Caco-2 (cell line): ENCODE measurements at regions not wholly inside any gene's neighbourhood (a gene's known extent, or its start where the extent isn't known, plus 50 kb on each side); places are given as distances from the start of the nearest gene placed in this dataset.

Experiments used
- BruUV-seq: library from RNA; stranded (reverse); fragments of 400-500 nt; replicated peaks from 2 replicates; lab custom pipeline; 2021; lab: Mats Ljungman, UMichigan
- CTCF ChIA-PET: fragments of 300-600 bp; sonication (Branson Sonifier 250); formaldehyde crosslinking; loops from one replicate; lab custom pipeline; 2022; ENCODE audit warnings: antibody characterized with exemption; lab: Charles Lee
- POLR2A ChIA-PET: fragments of 300-600 bp; sonication (Branson Sonifier 250); formaldehyde crosslinking; loops from one replicate; lab custom pipeline; 2022; ENCODE audit warnings: antibody characterized with exemption; lab: Charles Lee
- DNase-seq, 2 experiments: peaks; one replicate each; pipeline versions ENCODE4 v3.0.0 to v3.0.0-alpha.2; 2020 to 2022
- H3K27me3 ChIP-seq: replicated peaks from 2 replicates; pipeline ENCODE4 v1.6.0; 2011; ENCODE audit warnings: low read length; ENCODE audit not compliant: control insufficient read depth, insufficient read depth
- H3K36me3 ChIP-seq: 2 replicates; pipeline ENCODE4 v1.5.1; 2011; ENCODE audit warnings: low read length; ENCODE audit not compliant: control insufficient read depth, insufficient read depth
- H3K4me1 ChIP-seq: fragments of 250-450 bp; sonication (Bioruptor Pico); 2 replicates; pipeline ENCODE4 v1.5.1; 2020; ENCODE audit warnings: mild to moderate bottlenecking
- H3K4me3 ChIP-seq: 2 replicates; pipeline ENCODE4 v1.5.1; 2011; ENCODE audit warnings: low read depth, mild to moderate bottlenecking, control low read depth, low read length
- H3K9me3 ChIP-seq: fragments of 250-450 bp; sonication (Bioruptor Pico); 2 replicates; pipeline ENCODE4 v1.5.1; 2020; ENCODE audit warnings: mild to moderate bottlenecking, moderate library complexity
- H3K27ac Mint-ChIP-seq: one replicate; pipeline ENCODE4 v1.8.0; 2022; ENCODE audit warnings: mixed read lengths; ENCODE audit not compliant: unreplicated experiment
- H3K27me3 Mint-ChIP-seq: one replicate; pipeline ENCODE4 v1.8.0; 2022; ENCODE audit warnings: mixed read lengths; ENCODE audit not compliant: insufficient read depth, unreplicated experiment
- H3K36me3 Mint-ChIP-seq: one replicate; pipeline ENCODE4 v1.8.0; 2022; ENCODE audit warnings: mild to moderate bottlenecking, mixed read lengths; ENCODE audit not compliant: insufficient read depth, unreplicated experiment
- H3K4me1 Mint-ChIP-seq: one replicate; pipeline ENCODE4 v1.8.0; 2022; ENCODE audit warnings: low read depth, mixed read lengths; ENCODE audit not compliant: unreplicated experiment
- H3K4me3 Mint-ChIP-seq: one replicate; pipeline ENCODE4 v1.8.0; 2022; ENCODE audit warnings: mild to moderate bottlenecking, moderate library complexity, mixed read lengths; ENCODE audit not compliant: unreplicated experiment
- H3K9me3 Mint-ChIP-seq: one replicate; pipeline ENCODE4 v1.8.0; 2022; ENCODE audit warnings: mixed read lengths; ENCODE audit not compliant: unreplicated experiment
- CTCF ChIP-seq, 2 experiments: fragments of 200-600 bp in 1 of 2; IDR thresholded peaks; 1 replicate in 1 of 2; 2 replicates in 1 of 2; pipeline versions ENCODE4 v1.5.1 to v1.8.0; 2011 to 2022; ENCODE audit warnings: antibody characterized with exemption in 1 of 2, control low read depth in 1 of 2, inconsistent platforms in 1 of 2, low read depth in 1 of 2, low read length in 1 of 2, mild to moderate bottlenecking in 1 of 2, moderate library complexity in 1 of 2; ENCODE audit not compliant: insufficient read depth in 1 of 2, severe bottlenecking in 1 of 2, unreplicated experiment in 1 of 2
- intact Hi-C: fragments of 100-400 bp; cut with micrococcal nuclease; formaldehyde crosslinking; loops from one replicate; pipeline ENCODE4 v1.10.0; 2022; ENCODE audit not compliant: unreplicated experiment

GRCh38 chr3:147269907-147270306, 136.4 kb downstream of the ZIC4 start:
- BruUV-seq: no TSS peak
- no peaks in the 10 kb centered on the region for H3K27me3 ChIP-seq
- H3K36me3 ChIP-seq: no peaks in the 10 kb centered on the region
- Mint-ChIP-seq H3K4me3 (no peak overlapping the region), H3K4me1 (no peaks in the 10 kb centered on the region), H3K9me3 (no peaks in the 10 kb centered on the region), H3K27ac (no peak overlapping the region), H3K36me3 (no peaks in the 10 kb centered on the region), H3K27me3 (no peaks in the 10 kb centered on the region)
- H3K4me3 ChIP-seq: no peak overlapping the region
- TF ChIP-seq CTCF (IDR thresholded peaks at IDR 0.05; ENCODE audit: insufficient read depth in 1 of 2, low read depth in 1 of 2, low read length in 1 of 2, severe bottlenecking in 1 of 2, unreplicated experiment in 1 of 2): no peak
- peaks cover 7% of the 10 kb centered on the region for H3K9me3 ChIP-seq
- intact Hi-C loops: no loop called here
- H3K4me1 ChIP-seq: no peaks in the 10 kb centered on the region
- DNase-seq: no peak
- POLR2A ChIA-PET: no interaction called here
- CTCF ChIA-PET: no interaction called here

DNA sequence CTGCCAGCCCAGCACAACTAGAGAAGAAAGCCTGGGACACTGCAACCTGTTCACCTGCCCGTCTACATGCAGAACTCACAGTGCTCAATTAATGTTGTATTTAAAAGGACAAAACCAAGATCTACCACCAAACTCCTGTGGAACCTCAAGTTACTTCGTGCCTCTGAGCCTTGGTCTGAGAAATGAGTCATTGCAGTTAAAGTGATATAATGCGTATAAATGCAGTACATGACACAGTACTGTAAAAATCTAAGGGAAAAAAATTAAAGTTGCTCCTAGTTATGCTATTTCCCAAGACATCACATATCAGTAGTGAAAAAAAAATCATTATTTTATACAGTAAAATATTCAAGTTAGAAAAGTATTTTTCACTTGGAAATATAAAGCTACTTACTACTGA, 138.9 kb downstream of the ZIC4 start:
- intact Hi-C loops: no loop called here
- no peak overlapping the region for H3K4me3 Mint-ChIP-seq
- no peak for TF ChIP-seq CTCF (IDR thresholded peaks at IDR 0.05; ENCODE audit: insufficient read depth in 1 of 2, low read depth in 1 of 2, low read length in 1 of 2, severe bottlenecking in 1 of 2, unreplicated experiment in 1 of 2)
- H3K36me3 Mint-ChIP-seq: no peaks in the 10 kb centered on the region
- CTCF ChIA-PET: no interaction called here
- no peak overlapping the region for H3K4me3 ChIP-seq
- H3K27me3 ChIP-seq: no peaks in the 10 kb centered on the region
- no peaks in the 10 kb centered on the region for H3K4me1 Mint-ChIP-seq
- H3K27me3 Mint-ChIP-seq: no peaks in the 10 kb centered on the region
- DNase-seq: no peak
- H3K4me1 ChIP-seq: no peaks in the 10 kb centered on the region
- POLR2A ChIA-PET: no interaction called here
- no peaks in the 10 kb centered on the region for H3K36me3 ChIP-seq
- H3K27ac Mint-ChIP-seq: no peak overlapping the region
- no TSS peak for BruUV-seq
- H3K9me3 Mint-ChIP-seq: no peaks in the 10 kb centered on the region
- H3K9me3 ChIP-seq: no peaks in the 10 kb centered on the region

DNA sequence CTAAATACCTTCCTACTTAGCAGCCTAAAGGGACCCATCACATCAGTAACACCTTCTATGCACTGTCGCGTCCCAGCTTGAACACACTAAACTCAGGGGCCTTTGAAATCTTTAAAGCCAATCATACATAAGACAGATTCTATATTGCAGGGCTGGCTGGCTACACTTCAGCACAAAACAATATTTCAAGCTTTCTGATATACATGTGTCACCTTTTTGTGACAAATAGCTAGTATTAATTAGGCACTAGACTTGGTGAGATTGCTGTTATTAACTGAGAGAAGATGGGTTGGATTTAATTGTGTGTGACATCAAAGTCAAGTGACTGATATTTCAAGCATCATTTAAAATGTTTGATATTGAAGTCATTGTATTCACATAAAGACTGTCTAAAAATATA, 148.4 kb downstream of the ZIC4 start:
- Histone ChIP-seq H3K4me3 (no peak overlapping the region), H3K36me3 (no peaks in the 10 kb centered on the region), H3K4me1 (no peaks in the 10 kb centered on the region), H3K27me3 (no peaks in the 10 kb centered on the region), H3K9me3 (no peaks in the 10 kb centered on the region)
- H3K4me3 Mint-ChIP-seq: no peak overlapping the region
- no peak overlapping the region for H3K27ac Mint-ChIP-seq
- DNase-seq: no peak
- no peak for TF ChIP-seq CTCF (IDR thresholded peaks at IDR 0.05; ENCODE audit: insufficient read depth in 1 of 2, low read depth in 1 of 2, low read length in 1 of 2, severe bottlenecking in 1 of 2, unreplicated experiment in 1 of 2)
- H3K4me1 Mint-ChIP-seq: no peaks in the 10 kb centered on the region
- no TSS peak for BruUV-seq
- H3K27me3 Mint-ChIP-seq: no peaks in the 10 kb centered on the region
- ChIA-PET CTCF (no interaction called here), POLR2A (no interaction called here)
- no peaks in the 10 kb centered on the region for H3K9me3 Mint-ChIP-seq
- intact Hi-C loops: no loop called here
- H3K36me3 Mint-ChIP-seq: no peaks in the 10 kb centered on the region
